T1000 (cell line): ENCODE measurements at regions not wholly inside any gene's neighbourhood (a gene's known extent, or its start where the extent isn't known, plus 50 kb on each side); places are given as distances from the start of the nearest gene placed in this dataset.
"Not testable (repeated sequence)": the region's sequence is repeated elsewhere in the genome, so short reads cannot be mapped to it uniquely, and the experiment has no call there.

Experiments
- DNase-seq: peaks from one replicate; lab custom pipeline; 2025; ENCODE audit warnings: mixed read lengths; lab: John Stamatoyannopoulos, UW

- DNase-seq: no peak
Observed at GRCh38 chr13:73672492-73672891, 461.7 kb downstream of the KLF12 start.

- DNase-seq: no peak
Observed at GRCh38 chr13:73671732-73672131, 462.5 kb downstream of the KLF12 start.

GRCh38 chr13:73671011-73671410 is 463.2 kb downstream of the KLF12 start:
- DNase-seq: no peak

GRCh38 chr13:73667756-73668155 is 466.4 kb downstream of the KLF12 start:
- no peak for DNase-seq

GRCh38 chr13:73665261-73665660 is 468.9 kb downstream of the KLF12 start:
- DNase-seq: no peak

GRCh38 chr13:73664851-73665250 is 469.4 kb downstream of the KLF12 start:
- no peak for DNase-seq

GRCh38 chr13:73662833-73663232 is 471.4 kb downstream of the KLF12 start:
- no peak for DNase-seq

GRCh38 chr13:73661687-73662425 is 472.3 kb downstream of the KLF12 start:
- DNase-seq: no peak

GRCh38 chr13:73661066-73661465 is 473.1 kb downstream of the KLF12 start:
- DNase-seq: no peak

GRCh38 chr13:73658639-73659038 is 475.6 kb downstream of the KLF12 start:
- DNase-seq: no peak

- DNase-seq: no peak
Observed at GRCh38 chr13:73657821-73658540, 476.2 kb downstream of the KLF12 start.

- no peak for DNase-seq
Observed at GRCh38 chr13:73656863-73657262, 477.3 kb downstream of the KLF12 start.

GRCh38 chr13:73653688-73654087 is 480.5 kb downstream of the KLF12 start:
- DNase-seq: no peak

GRCh38 chr13:73647417-73647816 is 486.8 kb downstream of the KLF12 start:
- no peak for DNase-seq

GRCh38 chr13:73640476-73641179 is 493.6 kb downstream of the KLF12 start:
- DNase-seq: not testable (repeated sequence)

GRCh38 chr13:73635166-73635787 is 498.9 kb downstream of the KLF12 start:
- no peak for DNase-seq

- no peak for DNase-seq
Observed at GRCh38 chr13:73633817-73634460, 500.3 kb downstream of the KLF12 start.

- DNase-seq: no peak
Observed at GRCh38 chr13:73631411-73631810, 502.8 kb downstream of the KLF12 start.

- no peak for DNase-seq
Observed at GRCh38 chr13:73625562-73626339, 508.5 kb downstream of the KLF12 start.

- DNase-seq: no peak
Observed at GRCh38 chr13:73623281-73623680, 510.9 kb downstream of the KLF12 start.

- DNase-seq: no peak
Observed at GRCh38 chr13:73622381-73622780, 511.8 kb downstream of the KLF12 start.
